Transverse colon (tissue), 4 donors: ENCODE measurements at regions not wholly inside any gene's neighbourhood (a gene's known extent, or its start where the extent isn't known, plus 50 kb on each side); places are given as distances from the start of the nearest gene placed in this dataset.

Experiments used
- DNase-seq: peaks from one replicate; pipeline ENCODE4 v3.0.0-alpha.2; 2019
- H3K27ac ChIP-seq, 4 donors: fragments of 200-600 bp; sonication (generic); 2 replicates each; pipeline ENCODE4 v1.5.1; 2016 to 2018; ENCODE audit warnings: inconsistent platforms in 4 of 4
- H3K27me3 ChIP-seq: fragments of 200-600 bp; sonication (generic); 2 replicates; pipeline ENCODE4 v1.5.1; 2017; ENCODE audit warnings: inconsistent platforms
- H3K36me3 ChIP-seq, 4 donors: fragments of 200-600 bp; sonication (generic); 2 replicates each; pipeline ENCODE4 v1.5.1; 2017 to 2019; ENCODE audit warnings: inconsistent platforms in 4 of 4
- H3K4me1 ChIP-seq, 4 donors: fragments of 200-600 bp; sonication (generic); 2 replicates each; pipeline ENCODE4 v1.5.1; 2017 to 2020; ENCODE audit warnings: inconsistent platforms in 4 of 4
- H3K4me3 ChIP-seq, 4 donors: fragments of 200-600 bp; sonication (generic); 1 replicate in 1 of 4; 2 replicates in 3 of 4; pipeline versions ENCODE4 v1.5.1 to v1.6.1; 2017 to 2019; ENCODE audit warnings: inconsistent platforms in 4 of 4
- H3K9me3 ChIP-seq, 2 donors: fragments of 200-600 bp; sonication (generic); 2 replicates each; pipeline ENCODE4 v1.5.1; 2017 to 2019; ENCODE audit warnings: inconsistent platforms in 2 of 2
- CTCF ChIP-seq, 5 experiments: fragments of 200-600 bp in 3 of 5; fragments of 450-650 bp in 2 of 5; sonication (generic) in 3 of 5; IDR thresholded peaks; 1 replicate in 2 of 5; 2 replicates in 3 of 5; pipeline ENCODE4 v1.5.1; 2016 to 2017; ENCODE audit warnings: antibody characterized with exemption in 5 of 5, inconsistent platforms in 3 of 5, mild to moderate bottlenecking in 2 of 5, moderate library complexity in 1 of 5
- EP300 ChIP-seq: sonication (generic); formaldehyde crosslinking; IDR thresholded peaks from one replicate; pipeline ENCODE4 v1.6.1; 2017; ENCODE audit warnings: antibody characterized with exemption, low read depth
- POLR2A ChIP-seq: fragments of 450-650 bp; IDR thresholded peaks from one replicate; pipeline ENCODE4 v1.6.1; 2016; ENCODE audit warnings: antibody characterized with exemption, mild to moderate bottlenecking, moderate library complexity
- POLR2AphosphoS5 ChIP-seq, 3 donors: sonication (generic); formaldehyde crosslinking; IDR thresholded peaks; one replicate each; pipeline ENCODE4 v1.6.1; 2016; ENCODE audit warnings: antibody characterized with exemption in 3 of 3
- WGBS, 2 donors: methylation state at CpG; one replicate each; pipeline ENCODE4 v1.1.5; 2018; ENCODE audit warnings: low coverage in 1 of 2; 5-methylcytosine and 5-hydroxymethylcytosine counted together
- in situ Hi-C, 4 donors: fragments of 200-750 bp; cut with MboI; loops; one replicate each; pipeline versions ENCODE4 v1.15.0 to v1.15.1; 2017; ENCODE audit warnings: low sequenced_read_pairs in 3 of 4, low pct_ligation_motif_present in 1 of 4, low pct_unique_long_range_greater_than_20kb in 1 of 4
- intact Hi-C: fragments of 100-400 bp; cut with DNase I; formaldehyde crosslinking; loops from one replicate; pipeline ENCODE4 v1.15.1; 2023; ENCODE audit warnings: low total_unique reads

- Histone ChIP-seq H3K36me3 (no peaks in the 10 kb centered on the region), H3K4me3 (no peak overlapping the region), H3K4me1 (no peaks in the 10 kb centered on the region), H3K27me3 (no peaks in the 10 kb centered on the region), H3K27ac (no peak overlapping the region), H3K9me3 (no peaks in the 10 kb centered on the region)
- in situ Hi-C loops (no loop called here), intact Hi-C loops (no loop called here)
- WGBS, 2 donors: 36 to 63% methylated on average over 1 to 2 of the region's 2 CpGs
- TF ChIP-seq POLR2A (no peak), CTCF (IDR thresholded peaks at IDR 0.05) (no peak), POLR2AphosphoS5 (IDR thresholded peaks at IDR 0.05) (no peak), EP300 (no peak)
- no peak for DNase-seq
Observed at GRCh38 chr14:62071039-62071438, 308.8 kb downstream of the SNAPC1 start.

- intact Hi-C loops (no loop called here), in situ Hi-C loops (no loop called here)
- Histone ChIP-seq H3K4me3 (no peak overlapping the region), H3K27me3 (no peaks in the 10 kb centered on the region), H3K36me3 (no peaks in the 10 kb centered on the region), H3K4me1 (no peaks in the 10 kb centered on the region), H3K9me3 (no peaks in the 10 kb centered on the region), H3K27ac (no peak overlapping the region)
- TF ChIP-seq EP300: no peak
- TF ChIP-seq CTCF (IDR thresholded peaks at IDR 0.05): no peak
- TF ChIP-seq POLR2AphosphoS5 (IDR thresholded peaks at IDR 0.05): no peak
- TF ChIP-seq POLR2A: no peak
- WGBS, 2 donors: 90 to 91% methylated on average over 4 of the region's 4 CpGs
- no peak for DNase-seq
Observed at GRCh38 chr14:62076368-62076767, 314.1 kb downstream of the SNAPC1 start.

GRCh38 chr14:62076825-62077605 lies 314.8 kb downstream of the SNAPC1 start:
- Histone ChIP-seq H3K27me3 (no peaks in the 10 kb centered on the region), H3K27ac (no peak overlapping the region), H3K9me3 (no peaks in the 10 kb centered on the region), H3K4me1 (no peaks in the 10 kb centered on the region), H3K36me3 (no peaks in the 10 kb centered on the region), H3K4me3 (no peak overlapping the region)
- no peak for DNase-seq
- in situ Hi-C loops (no loop called here), intact Hi-C loops (no loop called here)
- WGBS, 2 donors: 65 to 73% methylated on average over 6 of the region's 6 CpGs
- TF ChIP-seq CTCF (IDR thresholded peaks at IDR 0.05) (no peak), EP300 (no peak), POLR2A (no peak), POLR2AphosphoS5 (IDR thresholded peaks at IDR 0.05) (no peak)

- H3K9me3 ChIP-seq: no peaks in the 10 kb centered on the region
- TF ChIP-seq POLR2AphosphoS5 (IDR thresholded peaks at IDR 0.05): no peak
- DNase-seq: no peak
- H3K36me3 ChIP-seq: no peaks in the 10 kb centered on the region
- WGBS, 2 donors: 68 to 72% methylated on average over 4 of the region's 4 CpGs
- intact Hi-C loops: no loop called here
- H3K27me3 ChIP-seq: no peaks in the 10 kb centered on the region
- H3K4me3 ChIP-seq: no peak overlapping the region
- in situ Hi-C loops: no loop called here
- no peak overlapping the region for H3K27ac ChIP-seq
- no peaks in the 10 kb centered on the region for H3K4me1 ChIP-seq
Observed at GRCh38 chr14:62077676-62078261, 315.5 kb downstream of the SNAPC1 start.
